AG04450 (cell line): ENCODE measurements at regions not wholly inside any gene's neighbourhood (a gene's known extent, or its start where the extent isn't known, plus 50 kb on each side); places are given as distances from the start of the nearest gene placed in this dataset.

Source experiments
- CTCF ChIA-PET: fragments of 300-600, 350-600 bp; formaldehyde crosslinking; extraction: SDS; loops from one replicate; lab custom pipeline; 2022; ENCODE audit warnings: antibody characterized with exemption, inconsistent platforms; lab: Charles Lee
- POLR2A ChIA-PET: fragments of 350-600 bp; formaldehyde crosslinking; extraction: SDS; loops from one replicate; lab custom pipeline; 2021; ENCODE audit warnings: antibody characterized with exemption, inconsistent platforms; lab: Yijun Ruan, JAX
- DNase-seq: peaks from one replicate; pipeline ENCODE4 v3.0.0-alpha.2; 2011; ENCODE audit warnings: low read depth, low spot score
- H3K27ac ChIP-seq: one replicate; pipeline ENCODE4 v1.5.1; 2012; ENCODE audit warnings: low read depth, low read length, control low read depth
- H3K27me3 ChIP-seq: one replicate; pipeline ENCODE4 v1.6.0; 2012; ENCODE audit warnings: low read length; ENCODE audit not compliant: control insufficient read depth, insufficient read depth
- H3K4me3 ChIP-seq: 2 replicates; pipeline ENCODE4 v1.5.1; 2011; ENCODE audit warnings: mild to moderate bottlenecking, low read depth, low read length, control low read depth
- H3K9me3 ChIP-seq: 2 replicates; pipeline ENCODE4 v1.5.1; 2012; ENCODE audit warnings: low read length; ENCODE audit not compliant: control insufficient read depth, insufficient read depth
- CTCF ChIP-seq: IDR thresholded peaks from 2 replicates; pipeline ENCODE4 v1.5.1; 2011; ENCODE audit warnings: low read depth, low read length, control low read depth, inconsistent platforms

GRCh38 chr9:135204177-135204576, 116.7 kb downstream of the OLFM1 start:
- POLR2A ChIA-PET, result no interaction called here
- DNase-seq, result no peak
- H3K27me3 ChIP-seq, result no peaks in the 10 kb centered on the region
- CTCF ChIA-PET, result no interaction called here
- peaks cover 54% of the 10 kb centered on the region for H3K9me3 ChIP-seq
- TF ChIP-seq CTCF, result no peak
- no peak overlapping the region for H3K27ac ChIP-seq
- no peak overlapping the region for H3K4me3 ChIP-seq

GRCh38 chr9:135209136-135209535, 121.7 kb downstream of the OLFM1 start:
- no peak for TF ChIP-seq CTCF
- CTCF ChIA-PET, result no interaction called here
- DNase-seq, result no peak

GRCh38 chr9:135209852-135210251, 122.4 kb downstream of the OLFM1 start:
- Histone ChIP-seq H3K27ac (no peak overlapping the region), H3K4me3 (no peak overlapping the region), H3K9me3 (peaks cover 52% of the 10 kb centered on the region), H3K27me3 (no peaks in the 10 kb centered on the region)
- CTCF ChIA-PET, result no interaction called here
- no peak for TF ChIP-seq CTCF
- POLR2A ChIA-PET, result no interaction called here
- DNase-seq, result no peak

More at GRCh38 chr9:135209136-135209535, 121.7 kb downstream of the OLFM1 start:
- Histone ChIP-seq H3K4me3 (no peak overlapping the region), H3K27me3 (no peaks in the 10 kb centered on the region), H3K9me3 (peaks cover 54% of the 10 kb centered on the region), H3K27ac (no peak overlapping the region)
- POLR2A ChIA-PET, result no interaction called here

GRCh38 chr9:135210676-135211523, 123.4 kb downstream of the OLFM1 start:
- Histone ChIP-seq H3K27ac (no peak overlapping the region), H3K4me3 (no peak overlapping the region), H3K9me3 (peaks cover 52% of the 10 kb centered on the region), H3K27me3 (no peaks in the 10 kb centered on the region)
- ChIA-PET POLR2A (no interaction called here), CTCF (no interaction called here)
- DNase-seq, result no peak
- TF ChIP-seq CTCF, result no peak

- Histone ChIP-seq H3K4me3 (no peak overlapping the region), H3K27me3 (peaks cover 2% of the 10 kb centered on the region), H3K27ac (no peak overlapping the region), H3K9me3 (peaks cover 52% of the 10 kb centered on the region)
- DNase-seq, result no peak
- TF ChIP-seq CTCF, result no peak
- ChIA-PET CTCF (no interaction called here), POLR2A (no interaction called here)
Observed at GRCh38 chr9:135211524-135211890, 124.0 kb downstream of the OLFM1 start.
